Hepatocyte (in vitro differentiated cells): ENCODE measurements at regions not wholly inside any gene's neighbourhood (a gene's known extent, or its start where the extent isn't known, plus 50 kb on each side); places are given as distances from the start of the nearest gene placed in this dataset.

Source experiments
- EZH2 ChIP-seq: fragments of 200-600 bp; sonication (generic); IDR thresholded peaks from 2 replicates; pipeline ENCODE4 v1.6.1; 2016; ENCODE audit warnings: antibody characterized with exemption, mild to moderate bottlenecking, borderline replicate concordance
- EZH2phosphoT487 ChIP-seq: fragments of 200-600 bp; sonication (generic); IDR thresholded peaks from one replicate; pipeline ENCODE4 v1.6.1; 2018; ENCODE audit warnings: antibody characterized with exemption, mild to moderate bottlenecking, low read depth, moderate library complexity; ENCODE audit not compliant: unreplicated experiment, severe bottlenecking
- TF ChIP-seq, protein P1 (sequence below): fragments of 200-600 bp; sonication (generic); IDR thresholded peaks from 2 replicates; pipeline ENCODE4 v1.5.1; 2016; ENCODE audit warnings: antibody characterized with exemption, mild to moderate bottlenecking; ENCODE audit not compliant: poor library complexity

DNA sequence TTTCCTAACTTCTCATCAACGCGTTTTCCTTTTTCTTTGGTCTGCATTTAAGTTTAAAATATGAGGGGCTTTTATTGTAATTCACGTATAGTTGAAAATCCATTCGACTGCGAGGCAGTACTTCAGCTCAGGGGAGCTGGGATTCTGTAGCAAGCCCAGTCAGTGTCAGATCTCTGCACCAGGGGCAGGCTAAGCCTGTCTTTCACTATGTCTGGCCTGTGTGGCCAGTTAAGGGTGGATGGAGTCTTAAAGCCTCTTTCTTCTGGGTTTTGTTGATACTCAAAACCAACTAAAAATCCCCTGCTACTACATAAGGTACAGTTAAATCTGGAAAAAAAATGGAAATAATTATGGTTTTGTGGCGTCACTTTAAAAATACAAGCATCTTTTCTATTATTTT lies 124.7 kb downstream of the TYW3 start:
- TF ChIP-seq EZH2 (no peak), EZH2phosphoT487 (no peak)
- TF ChIP-seq, protein P1, sequence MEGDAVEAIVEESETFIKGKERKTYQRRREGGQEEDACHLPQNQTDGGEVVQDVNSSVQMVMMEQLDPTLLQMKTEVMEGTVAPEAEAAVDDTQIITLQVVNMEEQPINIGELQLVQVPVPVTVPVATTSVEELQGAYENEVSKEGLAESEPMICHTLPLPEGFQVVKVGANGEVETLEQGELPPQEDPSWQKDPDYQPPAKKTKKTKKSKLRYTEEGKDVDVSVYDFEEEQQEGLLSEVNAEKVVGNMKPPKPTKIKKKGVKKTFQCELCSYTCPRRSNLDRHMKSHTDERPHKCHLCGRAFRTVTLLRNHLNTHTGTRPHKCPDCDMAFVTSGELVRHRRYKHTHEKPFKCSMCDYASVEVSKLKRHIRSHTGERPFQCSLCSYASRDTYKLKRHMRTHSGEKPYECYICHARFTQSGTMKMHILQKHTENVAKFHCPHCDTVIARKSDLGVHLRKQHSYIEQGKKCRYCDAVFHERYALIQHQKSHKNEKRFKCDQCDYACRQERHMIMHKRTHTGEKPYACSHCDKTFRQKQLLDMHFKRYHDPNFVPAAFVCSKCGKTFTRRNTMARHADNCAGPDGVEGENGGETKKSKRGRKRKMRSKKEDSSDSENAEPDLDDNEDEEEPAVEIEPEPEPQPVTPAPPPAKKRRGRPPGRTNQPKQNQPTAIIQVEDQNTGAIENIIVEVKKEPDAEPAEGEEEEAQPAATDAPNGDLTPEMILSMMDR = no peak
